DND-41 (cell line): ENCODE measurements at regions not wholly inside any gene's neighbourhood (a gene's known extent, or its start where the extent isn't known, plus 50 kb on each side); places are given as distances from the start of the nearest gene placed in this dataset.

Source experiments
- ATAC-seq: fragments of 200-7000 bp; cut with Tn5 transposase; 3 replicates; pipeline ENCODE4 v1.9.1; 2021; ENCODE audit warnings: low read depth; ENCODE audit not compliant: insufficient read depth
- DNase-seq: peaks from one replicate; pipeline ENCODE4 v3.0.0-alpha.2; 2020
- H2AFZ ChIP-seq: 2 replicates; pipeline ENCODE4 v1.6.0; 2012; ENCODE audit warnings: low read depth, low read length
- H3K27ac ChIP-seq: 2 replicates; pipeline ENCODE4 v1.5.1; 2012; ENCODE audit warnings: low read length, inconsistent platforms
- H3K27me3 ChIP-seq: fragments of 200-600 bp; sonication (generic); 2 replicates; pipeline ENCODE4 v1.6.0; 2012; ENCODE audit warnings: low read length, mild to moderate bottlenecking, inconsistent platforms; ENCODE audit not compliant: insufficient read depth, poor library complexity
- H3K36me3 ChIP-seq: 2 replicates; pipeline ENCODE4 v1.5.1; 2012; ENCODE audit warnings: low read length, inconsistent platforms; ENCODE audit not compliant: insufficient read depth
- H3K4me1 ChIP-seq: 2 replicates; pipeline ENCODE4 v1.5.1; 2012; ENCODE audit warnings: mild to moderate bottlenecking, low read length; ENCODE audit not compliant: insufficient read depth
- H3K4me2 ChIP-seq: 2 replicates; pipeline ENCODE4 v1.6.0; 2012; ENCODE audit warnings: mild to moderate bottlenecking, moderate library complexity, low read length, inconsistent platforms; ENCODE audit not compliant: insufficient read depth
- H3K4me3 ChIP-seq, 2 experiments: fragments of 200-600 bp in 1 of 2; shearing (Covaris generic) in 1 of 2; 2 replicates each; pipeline ENCODE4 v1.5.1; 2012 to 2016; ENCODE audit warnings: inconsistent platforms in 2 of 2, low read length in 2 of 2, mild to moderate bottlenecking in 2 of 2, low read depth in 1 of 2, moderate library complexity in 1 of 2
- H3K79me2 ChIP-seq: 2 replicates; pipeline ENCODE4 v1.6.0; 2012; ENCODE audit warnings: low read length, inconsistent platforms; ENCODE audit not compliant: insufficient read depth
- H3K9ac ChIP-seq: 2 replicates; pipeline ENCODE4 v1.6.0; 2012; ENCODE audit warnings: low read depth, mild to moderate bottlenecking, inconsistent platforms, low read length, moderate library complexity
- H3K9me3 ChIP-seq: 2 replicates; pipeline ENCODE4 v1.5.1; 2012; ENCODE audit warnings: low read length, moderate library complexity, mild to moderate bottlenecking, inconsistent platforms; ENCODE audit not compliant: insufficient read depth, severe bottlenecking
- H4K20me1 ChIP-seq: 2 replicates; pipeline ENCODE4 v1.6.0; 2012; ENCODE audit warnings: low read length; ENCODE audit not compliant: insufficient read depth
- CTCF ChIP-seq: IDR thresholded peaks from 2 replicates; pipeline ENCODE4 v1.5.1; 2012; ENCODE audit warnings: borderline replicate concordance, low read length, moderate library complexity, mild to moderate bottlenecking; ENCODE audit not compliant: poor library complexity, severe bottlenecking; ENCODE audit errors: extremely low read depth
- EZH2 ChIP-seq: IDR thresholded peaks from 3 replicates; pipeline ENCODE4 v1.6.1; 2012; ENCODE audit warnings: borderline replicate concordance, low read depth, mild to moderate bottlenecking, moderate library complexity, low read length, inconsistent platforms; ENCODE audit not compliant: severe bottlenecking

GRCh38 chr1:88291611-88292354 is 392.3 kb upstream of the PKN2 start:
- Histone ChIP-seq H2AFZ (no peak overlapping the region), H3K27ac (no peak overlapping the region), H3K9me3 (no peaks in the 10 kb centered on the region), H3K9ac (no peak overlapping the region), H3K36me3 (no peaks in the 10 kb centered on the region), H3K4me1 (no peaks in the 10 kb centered on the region), H3K27me3 (no peaks in the 10 kb centered on the region), H4K20me1 (no peaks in the 10 kb centered on the region), H3K4me3 (no peak overlapping the region), H3K4me2 (no peak overlapping the region), H3K79me2 (no peaks in the 10 kb centered on the region)
- DNase-seq, result no peak
- no peak for ATAC-seq
- no peak for TF ChIP-seq EZH2
- TF ChIP-seq CTCF, result no peak

DNA sequence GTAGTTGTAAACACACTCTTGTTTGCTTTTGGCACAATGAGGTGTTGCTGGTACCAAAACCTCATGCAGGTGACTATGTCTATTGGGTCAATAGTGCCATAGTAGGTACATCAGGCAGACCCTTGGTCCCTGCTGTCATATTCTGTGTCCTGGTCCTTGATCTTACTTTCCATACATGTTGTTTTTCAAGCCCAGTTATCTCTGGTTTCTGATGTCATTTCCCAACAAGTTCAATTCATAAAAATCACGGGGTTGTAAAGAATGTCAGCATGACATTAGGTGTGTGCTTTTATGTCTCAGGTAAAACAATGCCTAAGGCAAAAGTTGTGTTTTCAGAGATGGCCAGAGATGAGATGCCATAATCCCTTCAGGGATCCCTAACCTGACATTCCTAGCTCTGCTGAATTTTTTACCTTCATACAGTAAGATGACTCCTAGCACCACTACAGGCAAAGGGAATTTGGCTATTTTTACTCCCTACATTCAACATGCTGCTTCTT is 390.3 kb upstream of the PKN2 start:
- no peak for DNase-seq
- Histone ChIP-seq H3K79me2 (no peaks in the 10 kb centered on the region), H4K20me1 (no peaks in the 10 kb centered on the region), H3K27ac (no peak overlapping the region), H2AFZ (no peak overlapping the region), H3K4me3 (no peak overlapping the region), H3K4me1 (no peaks in the 10 kb centered on the region), H3K9me3 (no peaks in the 10 kb centered on the region), H3K9ac (no peak overlapping the region), H3K27me3 (no peaks in the 10 kb centered on the region), H3K36me3 (no peaks in the 10 kb centered on the region), H3K4me2 (no peak overlapping the region)
- ATAC-seq, result no peak
- no peak for TF ChIP-seq EZH2
- no peak for TF ChIP-seq CTCF

GRCh38 chr1:88296227-88296626 is 387.8 kb upstream of the PKN2 start:
- TF ChIP-seq CTCF, result no peak
- no peak for TF ChIP-seq EZH2
- H3K79me2 ChIP-seq, result no peaks in the 10 kb centered on the region
- H3K4me3 ChIP-seq, result no peak overlapping the region
- ATAC-seq, result no peak
- no peaks in the 10 kb centered on the region for H3K4me1 ChIP-seq
- no peaks in the 10 kb centered on the region for H4K20me1 ChIP-seq
- H3K9ac ChIP-seq, result no peak overlapping the region
- H3K27me3 ChIP-seq, result no peaks in the 10 kb centered on the region
- no peaks in the 10 kb centered on the region for H3K9me3 ChIP-seq
- H3K27ac ChIP-seq, result no peak overlapping the region
- no peak for DNase-seq
- H3K4me2 ChIP-seq, result no peak overlapping the region
- H3K36me3 ChIP-seq, result no peaks in the 10 kb centered on the region
- no peak overlapping the region for H2AFZ ChIP-seq

- no peaks in the 10 kb centered on the region for H3K9me3 ChIP-seq
- no peak overlapping the region for H3K4me3 ChIP-seq
- no peak overlapping the region for H3K4me2 ChIP-seq
- no peaks in the 10 kb centered on the region for H3K36me3 ChIP-seq
- no peaks in the 10 kb centered on the region for H4K20me1 ChIP-seq
- H3K79me2 ChIP-seq, result no peaks in the 10 kb centered on the region
- DNase-seq (no peak), ATAC-seq (no peak)
- no peak overlapping the region for H2AFZ ChIP-seq
- H3K27ac ChIP-seq, result no peak overlapping the region
- TF ChIP-seq EZH2 (no peak), CTCF (no peak)
- H3K9ac ChIP-seq, result no peak overlapping the region
- H3K27me3 ChIP-seq, result no peaks in the 10 kb centered on the region
- H3K4me1 ChIP-seq, result no peaks in the 10 kb centered on the region
Measured at GRCh38 chr1:88296642-88297041, 387.4 kb upstream of the PKN2 start.
